Osteoblast (primary cell): ENCODE measurements at regions not wholly inside any gene's neighbourhood (a gene's known extent, or its start where the extent isn't known, plus 50 kb on each side); places are given as distances from the start of the nearest gene placed in this dataset.

Source experiments
- DNase-seq: peaks from one replicate; pipeline ENCODE4 v3.0.0; 2011; ENCODE audit warnings: low spot score, mixed read lengths; ENCODE audit not compliant: insufficient read length; ENCODE audit errors: missing footprints
- H2AFZ ChIP-seq: 2 replicates; pipeline ENCODE4 v1.6.0; 2011; ENCODE audit warnings: mild to moderate bottlenecking, low read length
- H3K27ac ChIP-seq: 2 replicates; pipeline ENCODE4 v1.5.1; 2011; ENCODE audit warnings: mild to moderate bottlenecking, low read depth, low read length, moderate library complexity
- H3K27me3 ChIP-seq: 2 replicates; pipeline ENCODE4 v1.6.0; 2012; ENCODE audit warnings: mild to moderate bottlenecking, control low read depth, inconsistent platforms, low read length, moderate library complexity; ENCODE audit not compliant: insufficient read depth
- H3K36me3 ChIP-seq: 2 replicates; pipeline ENCODE4 v1.5.1; 2011; ENCODE audit warnings: mild to moderate bottlenecking, low read length, control low read depth, moderate library complexity; ENCODE audit not compliant: insufficient read depth
- H3K4me1 ChIP-seq: 2 replicates; pipeline ENCODE4 v1.5.1; 2011; ENCODE audit warnings: mild to moderate bottlenecking, low read length, control low read depth, moderate library complexity; ENCODE audit not compliant: insufficient read depth
- H3K4me2 ChIP-seq: 2 replicates; pipeline ENCODE4 v1.6.0; 2011; ENCODE audit warnings: mild to moderate bottlenecking, low read length; ENCODE audit not compliant: insufficient read depth
- H3K4me3 ChIP-seq: fragments of 200-600 bp; sonication (generic); 3 replicates; pipeline ENCODE4 v1.5.1; 2012; ENCODE audit warnings: mild to moderate bottlenecking, low read length, inconsistent platforms; ENCODE audit not compliant: insufficient read depth
- H3K79me2 ChIP-seq: 2 replicates; pipeline ENCODE4 v1.6.0; 2012; ENCODE audit warnings: mild to moderate bottlenecking, low read length, control low read depth, inconsistent platforms; ENCODE audit not compliant: insufficient read depth
- H3K9me3 ChIP-seq: 2 replicates; pipeline ENCODE4 v1.5.1; 2011; ENCODE audit warnings: low read depth, low read length, control low read depth
- H4K20me1 ChIP-seq: 2 replicates; pipeline ENCODE4 v1.6.0; 2012; ENCODE audit warnings: mild to moderate bottlenecking, low read length, control low read depth; ENCODE audit not compliant: insufficient read depth
- CTCF ChIP-seq: IDR thresholded peaks from 2 replicates; pipeline ENCODE4 v1.5.1; 2011; ENCODE audit warnings: mild to moderate bottlenecking, low read depth, low read length, moderate library complexity; ENCODE audit errors: extremely low read depth

DNA sequence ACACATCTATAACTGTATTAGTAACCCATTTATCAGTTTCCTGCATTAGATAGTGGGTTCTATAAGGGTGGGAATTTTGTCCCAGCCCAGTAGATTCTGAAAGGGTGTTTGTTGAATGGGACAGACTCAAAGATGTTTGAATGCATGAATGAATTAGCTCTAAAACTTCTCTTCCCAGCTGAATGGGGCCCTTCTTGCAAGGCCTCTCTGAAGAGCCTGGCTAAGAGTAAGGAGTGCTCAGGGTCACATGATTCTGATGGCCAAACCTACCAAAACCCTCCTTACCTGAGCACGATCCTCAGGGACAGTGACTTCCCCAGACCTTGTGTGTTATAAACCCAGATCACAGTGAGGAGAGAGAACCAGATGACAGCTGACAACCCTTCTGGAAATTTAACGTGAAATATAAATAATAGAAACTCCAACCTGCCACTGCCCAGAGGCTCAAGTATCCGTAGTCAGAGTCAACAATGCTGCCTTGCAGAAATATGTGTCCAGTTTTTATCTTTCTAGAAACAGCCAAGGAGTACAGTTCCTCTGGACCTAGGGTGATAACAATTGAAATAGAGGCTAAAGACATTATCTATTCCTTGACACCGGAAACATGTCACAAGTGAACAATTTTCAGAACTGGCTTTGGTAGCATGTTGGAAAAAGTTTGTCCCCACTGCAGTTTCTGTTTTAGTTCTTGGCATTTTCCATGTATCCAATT, 268.9 kb upstream of the MAF start:
- Histone ChIP-seq H3K27me3 (no peaks in the 10 kb centered on the region), H3K9me3 (no peaks in the 10 kb centered on the region), H3K79me2 (no peaks in the 10 kb centered on the region), H3K4me2 (no peak overlapping the region), H3K36me3 (no peaks in the 10 kb centered on the region), H4K20me1 (no peaks in the 10 kb centered on the region), H3K4me1 (no peaks in the 10 kb centered on the region), H3K4me3 (no peak overlapping the region), H3K27ac (no peak overlapping the region), H2AFZ (no peak overlapping the region)
- TF ChIP-seq CTCF, result no peak
- no peak for DNase-seq

GRCh38 chr16:79868841-79869240, 268.3 kb upstream of the MAF start:
- H3K36me3 ChIP-seq, result no peaks in the 10 kb centered on the region
- H3K4me3 ChIP-seq, result no peak overlapping the region
- H3K4me2 ChIP-seq, result no peak overlapping the region
- no peak for DNase-seq
- no peaks in the 10 kb centered on the region for H3K27me3 ChIP-seq
- no peak overlapping the region for H2AFZ ChIP-seq
- H4K20me1 ChIP-seq, result no peaks in the 10 kb centered on the region
- no peaks in the 10 kb centered on the region for H3K9me3 ChIP-seq
- no peak overlapping the region for H3K27ac ChIP-seq
- no peaks in the 10 kb centered on the region for H3K4me1 ChIP-seq
- H3K79me2 ChIP-seq, result no peaks in the 10 kb centered on the region
- TF ChIP-seq CTCF, result no peak

- Histone ChIP-seq H3K79me2 (no peaks in the 10 kb centered on the region), H3K4me2 (no peak overlapping the region), H3K9me3 (no peaks in the 10 kb centered on the region), H2AFZ (no peak overlapping the region), H3K27ac (no peak overlapping the region), H3K36me3 (no peaks in the 10 kb centered on the region), H3K4me1 (no peaks in the 10 kb centered on the region), H4K20me1 (no peaks in the 10 kb centered on the region), H3K4me3 (no peak overlapping the region), H3K27me3 (no peaks in the 10 kb centered on the region)
- TF ChIP-seq CTCF, result no peak
- DNase-seq, result no peak
These were observed 267.0 kb upstream of the MAF start for GRCh38 chr16:79867425-79867997.

DNA sequence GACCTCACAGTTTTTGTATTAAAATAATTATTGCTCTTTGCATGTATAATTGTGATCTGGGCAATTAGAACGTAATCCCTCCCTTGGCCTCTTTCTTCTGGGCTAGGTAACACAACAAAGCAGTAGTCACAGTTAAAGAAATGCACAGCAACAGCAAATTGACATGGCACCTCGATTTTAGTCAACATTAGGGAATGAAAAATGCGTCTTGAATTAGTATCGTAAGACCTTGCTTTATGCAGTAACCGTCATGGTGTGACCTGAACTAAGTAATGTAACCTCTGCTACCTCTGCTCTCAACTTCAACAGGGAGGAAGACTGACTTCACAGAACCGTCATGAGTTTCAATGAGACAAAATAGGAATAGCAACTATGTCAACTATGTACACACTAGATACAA, 265.4 kb upstream of the MAF start:
- Histone ChIP-seq H3K36me3 (no peaks in the 10 kb centered on the region), H3K27ac (no peak overlapping the region), H4K20me1 (no peaks in the 10 kb centered on the region), H3K4me1 (no peaks in the 10 kb centered on the region), H3K27me3 (no peaks in the 10 kb centered on the region), H3K4me2 (no peak overlapping the region), H2AFZ (no peak overlapping the region), H3K4me3 (no peak overlapping the region), H3K79me2 (no peaks in the 10 kb centered on the region), H3K9me3 (no peaks in the 10 kb centered on the region)
- TF ChIP-seq CTCF, result no peak
- DNase-seq, result no peak
